ENCODE measurements at regions not wholly inside any gene's neighbourhood (a gene's known extent, or its start where the extent isn't known, plus 50 kb on each side); places are given as distances from the start of the nearest gene placed in this dataset.
A peak's percentile ranks its signal among the peaks of the same experiment; 100 is the strongest.

- TF ChIP-seq ATF3 (IDR thresholded peaks at IDR 0.05) = peak; percentile 58
- TF ChIP-seq ATF3 (CRISPR knock-in tag; conservative IDR thresholded peaks at IDR 0.05) = no peak
- no peak for TF ChIP-seq HMGN3 (IDR thresholded peaks at IDR 0.05; ENCODE audit: borderline replicate concordance, extremely low read depth, insufficient read length, low read depth, low read length)
- TF ChIP-seq PURB (CRISPR knock-in tag; IDR thresholded peaks at IDR 0.05; ENCODE audit: low read depth) = no peak
- TF ChIP-seq SPI1 (IDR thresholded peaks at IDR 0.05; ENCODE audit: borderline replicate concordance, low read depth, low read length) = peak; percentile 75; the same call in 1 of the 2 replicates
- no peak for TF ChIP-seq STAT5B (CRISPR knock-in tag; IDR thresholded peaks at IDR 0.05)
- TF ChIP-seq HNRNPUL1 (IDR thresholded peaks at IDR 0.05; ENCODE audit: low read length) = no peak
- TF ChIP-seq SIX5 (IDR thresholded peaks at IDR 0.05; ENCODE audit: borderline replicate concordance in 1 of 2, insufficient read depth in 1 of 2, low read depth in 1 of 2, low read length in 2 of 2) = no peak
- no peak for TF ChIP-seq HSF4 (CRISPR knock-in tag; IDR thresholded peaks at IDR 0.05; ENCODE audit: borderline replicate concordance)
- no peak for TF ChIP-seq STAT5A (IDR thresholded peaks at IDR 0.05; ENCODE audit: borderline replicate concordance, low read length)
- TF ChIP-seq CEBPB (tag; IDR thresholded peaks at IDR 0.05) = peak; percentile 62
- no peak for TF ChIP-seq ZNF584 (CRISPR knock-in tag; IDR thresholded peaks at IDR 0.05; ENCODE audit: low read depth)
- TF ChIP-seq CEBPG (CRISPR knock-in tag; IDR thresholded peaks at IDR 0.05) = no peak
- TF ChIP-seq CEBPG (tag; conservative IDR thresholded peaks at IDR 0.05 in 1 of 2, IDR thresholded peaks at IDR 0.05 in 1 of 2) = peak; percentile 41 to 68
- TF ChIP-seq ZBTB2 (IDR thresholded peaks at IDR 0.05) = no peak
- TF ChIP-seq MYBL2 (IDR thresholded peaks at IDR 0.05; ENCODE audit: low read depth) = no peak
- no peak for TF ChIP-seq MYBL2 (CRISPR knock-in tag; IDR thresholded peaks at IDR 0.05; ENCODE audit: borderline replicate concordance)
- TF ChIP-seq ZNF740 (CRISPR knock-in tag; IDR thresholded peaks at IDR 0.05) = no peak
- TF ChIP-seq ZNF740 (tag; IDR thresholded peaks at IDR 0.05) = no peak
- TF ChIP-seq ZNF436 (CRISPR knock-in tag; IDR thresholded peaks at IDR 0.05) = no peak
- TF ChIP-seq RFX5 (IDR thresholded peaks at IDR 0.05; ENCODE audit: low read depth, low read length) = no peak
- TF ChIP-seq ZBTB26 (CRISPR knock-in tag; IDR thresholded peaks at IDR 0.05) = no peak
- no peak for TF ChIP-seq USF1 (CRISPR knock-in tag; IDR thresholded peaks at IDR 0.05)
- TF ChIP-seq ZC3H11A (IDR thresholded peaks at IDR 0.05; ENCODE audit: low read depth, low read length) = no peak
These were observed 379.2 kb downstream of the VPS13C start (continued) for GRCh38 chr15:61681038-61681418.

Measured in K562 (cell line).